K562 (cell line): ENCODE measurements at regions not wholly inside any gene's neighbourhood (a gene's known extent, or its start where the extent isn't known, plus 50 kb on each side); places are given as distances from the start of the nearest gene placed in this dataset.

Source experiments
- ATAC-seq: fragments of 200-7000 bp; cut with Tn5 transposase; 3 replicates; pipeline ENCODE4 v1.9.1; 2020; ENCODE audit warnings: moderate library complexity
- BruUV-seq: library from RNA; stranded (reverse); fragments of 400-500 nt; replicated peaks from 2 replicates; lab custom pipeline; 2021; lab: Mats Ljungman, UMichigan
- CTCF ChIA-PET: fragments of 300-600 bp; formaldehyde crosslinking; extraction: SDS; loops from one replicate; lab custom pipeline; 2021; ENCODE audit warnings: low intra/inter-chr PET ratio; lab: Yijun Ruan, JAX
- POLR2A ChIA-PET: fragments of 300-600, 350-650 bp; sonication (Branson Sonifier 250); formaldehyde crosslinking; extraction: SDS; loops from one replicate; lab custom pipeline; 2021; ENCODE audit warnings: antibody characterized with exemption, inconsistent platforms; lab: Yijun Ruan, JAX
- DNase-seq, 4 experiments: peaks; one replicate each; pipeline versions ENCODE4 v3.0.0 to v3.0.0-alpha.2; 2011 to 2018; ENCODE audit warnings: low spot score in 3 of 4, mixed read lengths in 3 of 4; ENCODE audit errors: extremely low read depth in 1 of 4
- FAIRE-seq: peaks from 2 replicates; lab custom pipeline; 2011; peaks lifted over from hg19 to GRCh38; lab: Jason Lieb, UNC
- H2AFZ ChIP-seq: 2 replicates; pipeline ENCODE4 v1.6.0; 2011; ENCODE audit warnings: low read depth, low read length, control low read depth, inconsistent platforms
- H3K27ac ChIP-seq: fragments of 200-600 bp; 3 replicates; pipeline ENCODE4 v1.8.0; 2011; ENCODE audit warnings: low read depth, mild to moderate bottlenecking, control low read depth, inconsistent platforms, low read length, moderate library complexity, mixed read lengths; ENCODE audit errors: extremely low read depth
- H3K27me3 ChIP-seq, 2 experiments: fragments of 300-600 bp in 1 of 2; 2 replicates in 1 of 2; 3 replicates in 1 of 2; pipeline versions ENCODE4 v1.6.0 to v1.8.0; 2011; ENCODE audit warnings: inconsistent platforms in 2 of 2, low read length in 2 of 2, mild to moderate bottlenecking in 1 of 2, mixed read lengths in 1 of 2, moderate library complexity in 1 of 2; ENCODE audit not compliant: control insufficient read depth in 2 of 2, insufficient read depth in 2 of 2
- H3K36me3 ChIP-seq: fragments of 300-600 bp; 3 replicates; pipeline ENCODE4 v1.8.0; 2011; ENCODE audit warnings: mild to moderate bottlenecking, low read length, inconsistent platforms; ENCODE audit not compliant: control insufficient read depth, insufficient read depth
- H3K4me1 ChIP-seq, 2 experiments: fragments of 200-600 bp in 1 of 2; replicated peaks in 1 of 2; 2 replicates in 1 of 2; 3 replicates in 1 of 2; pipeline versions ENCODE4 v1.5.1 to v1.8.0; 2011; ENCODE audit warnings: inconsistent platforms in 2 of 2, low read length in 2 of 2, mild to moderate bottlenecking in 1 of 2, mixed read lengths in 1 of 2, moderate library complexity in 1 of 2; ENCODE audit not compliant: control insufficient read depth in 2 of 2, insufficient read depth in 2 of 2
- H3K4me2 ChIP-seq: 2 replicates; pipeline ENCODE4 v1.6.1; 2011; ENCODE audit warnings: low read length, control low read depth, inconsistent platforms, mixed read lengths; ENCODE audit not compliant: insufficient read depth
- H3K4me3 ChIP-seq: fragments of 200-600 bp; sonication (generic), shearing (Covaris generic); 2 replicates; pipeline ENCODE4 v1.5.1; 2016; ENCODE audit warnings: control low read depth, inconsistent platforms
- H3K79me2 ChIP-seq: fragments of 200-600 bp; 3 replicates; pipeline ENCODE4 v1.8.0; 2011; ENCODE audit warnings: low read length, inconsistent platforms; ENCODE audit not compliant: control insufficient read depth, insufficient read depth
- H3K9ac ChIP-seq, 2 experiments: 2 replicates each; pipeline versions ENCODE4 v1.6.0 to v1.6.1; 2011; ENCODE audit warnings: low read depth in 2 of 2, low read length in 2 of 2, control low read depth in 1 of 2, inconsistent platforms in 1 of 2, mild to moderate bottlenecking in 1 of 2, mixed read lengths in 1 of 2; ENCODE audit not compliant: insufficient read depth in 1 of 2
- H3K9me1 ChIP-seq: one replicate; pipeline ENCODE4 v1.6.0; 2011; ENCODE audit warnings: inconsistent platforms, mild to moderate bottlenecking, low read length, moderate library complexity; ENCODE audit not compliant: control insufficient read depth, insufficient read depth
- H3K9me3 ChIP-seq: replicated peaks from 2 replicates; pipeline ENCODE4 v1.5.1; 2011; ENCODE audit warnings: low read depth, low read length, inconsistent platforms; ENCODE audit not compliant: control insufficient read depth, insufficient read depth
- H4K20me1 ChIP-seq: replicated peaks from 2 replicates; pipeline ENCODE4 v1.6.1; 2011; ENCODE audit warnings: low read length, inconsistent platforms, mixed read lengths; ENCODE audit not compliant: control insufficient read depth, insufficient read depth
- ARID3B ChIP-seq: fragments of 250-450 bp; sonication (Bioruptor Pico); IDR thresholded peaks from 2 replicates; pipeline ENCODE4 v1.4.0; 2020; ENCODE audit warnings: borderline replicate concordance
- BCL6 ChIP-seq: fragments of 250-450 bp; sonication (Bioruptor Pico); IDR thresholded peaks from 2 replicates; pipeline ENCODE4 v1.4.0; 2020
- BCOR ChIP-seq: fragments of 450-650 bp; IDR thresholded peaks from 2 replicates; pipeline ENCODE4 v1.6.1; 2016
- CEBPB ChIP-seq: fragments of 450-650 bp; IDR thresholded peaks from 2 replicates; pipeline ENCODE4 v1.6.1; 2016; ENCODE audit warnings: missing genetic modification characterization, missing compliant biosample characterization
- ELF4 ChIP-seq: fragments of 450-650 bp; formaldehyde crosslinking; IDR thresholded peaks from 2 replicates; pipeline ENCODE4 v1.4.0; 2022; ENCODE audit warnings: missing genetic modification characterization
- ETV5 ChIP-seq: sonication (generic); formaldehyde crosslinking; IDR thresholded peaks from 2 replicates; pipeline ENCODE4 v1.4.0; 2020; ENCODE audit warnings: low read depth, mild to moderate bottlenecking, missing genetic modification reagents
- FOXJ3 ChIP-seq: sonication (generic); formaldehyde crosslinking; IDR thresholded peaks from 2 replicates; pipeline ENCODE4 v1.4.0; 2020; ENCODE audit warnings: mild to moderate bottlenecking, missing genetic modification reagents
- HNRNPL ChIP-seq: fragments of 200-400 bp; formaldehyde crosslinking; IDR thresholded peaks from 2 replicates; pipeline ENCODE4 v1.6.1; 2017; ENCODE audit warnings: low read depth, mild to moderate bottlenecking, low read length
- HOXB6 ChIP-seq: fragments of 250-450 bp; sonication (Bioruptor Pico); IDR thresholded peaks from 2 replicates; pipeline ENCODE4 v1.5.1; 2022; ENCODE audit warnings: mild to moderate bottlenecking, borderline replicate concordance
- KLF1 ChIP-seq: fragments of 450-650 bp; IDR thresholded peaks from 2 replicates; pipeline ENCODE4 v1.6.1; 2016; ENCODE audit warnings: missing genetic modification characterization, missing compliant biosample characterization
- MYNN ChIP-seq, 2 experiments: sonication (generic); formaldehyde crosslinking in 1 of 2; IDR thresholded peaks; 2 replicates each; pipeline versions ENCODE4 v1.5.0 to v1.6.1; 2016 to 2020; ENCODE audit warnings: antibody characterized with exemption in 1 of 2, missing genetic modification reagents in 1 of 2
- NFATC3 ChIP-seq: fragments of 450-650 bp; IDR thresholded peaks from 2 replicates; pipeline ENCODE4 v1.6.1; 2017; ENCODE audit warnings: mild to moderate bottlenecking
- NFE2 ChIP-seq: IDR thresholded peaks from 2 replicates; pipeline ENCODE4 v1.6.1; 2014; ENCODE audit warnings: antibody characterized with exemption, low read depth
- OTX1 ChIP-seq: fragments of 450-650 bp; formaldehyde crosslinking; IDR thresholded peaks from 2 replicates; pipeline ENCODE4 v1.4.0; 2022; ENCODE audit warnings: mild to moderate bottlenecking
- POLR3G ChIP-seq: IDR thresholded peaks from 2 replicates; pipeline ENCODE4 v1.6.1; 2011; ENCODE audit not compliant: insufficient read length, insufficient replicate concordance; ENCODE audit errors: extremely low read depth
- SIRT6 ChIP-seq: IDR thresholded peaks from one replicate; pipeline ENCODE4 v1.6.1; 2012; ENCODE audit warnings: low read depth, mild to moderate bottlenecking, control low read depth, inconsistent platforms, low read length, moderate library complexity
- SRSF7 ChIP-seq: fragments of 200-400 bp; formaldehyde crosslinking; optimal IDR thresholded peaks from 2 replicates; pipeline ENCODE3; 2017; ENCODE audit warnings: mild to moderate bottlenecking, low read depth, low read length
- STAT5A ChIP-seq: IDR thresholded peaks from 2 replicates; pipeline ENCODE4 v1.6.1; 2012; ENCODE audit warnings: low read length, inconsistent platforms, borderline replicate concordance
- TAF15 ChIP-seq: fragments of 200-400 bp; formaldehyde crosslinking; IDR thresholded peaks from 2 replicates; pipeline ENCODE4 v1.6.1; 2017; ENCODE audit warnings: mild to moderate bottlenecking, low read depth, low read length, moderate library complexity
- TCF7 ChIP-seq: sonication (generic); IDR thresholded peaks from 2 replicates; pipeline ENCODE4 v1.6.1; 2016; ENCODE audit warnings: antibody characterized with exemption, borderline replicate concordance
- ZFX ChIP-seq: sonication (generic); formaldehyde crosslinking; IDR thresholded peaks from 2 replicates; pipeline ENCODE4 v1.8.0; 2022; ENCODE audit warnings: mild to moderate bottlenecking, missing genetic modification reagents, moderate library complexity
- ZNF133 ChIP-seq: fragments of 250-450 bp; sonication (Bioruptor Pico); IDR thresholded peaks from 2 replicates; pipeline ENCODE4 v1.4.0; 2020; ENCODE audit warnings: mild to moderate bottlenecking
- ZNF212 ChIP-seq: fragments of 450-650 bp; formaldehyde crosslinking; IDR thresholded peaks from 2 replicates; pipeline ENCODE4 v1.4.0; 2020; ENCODE audit warnings: mild to moderate bottlenecking
- ZNF282 ChIP-seq: sonication (generic); formaldehyde crosslinking; IDR thresholded peaks from 2 replicates; pipeline ENCODE4 v1.8.1; 2023; ENCODE audit warnings: missing genetic modification reagents
- ZNF507 ChIP-seq: conservative IDR thresholded peaks from 2 replicates; pipeline ENCODE4 v1.6.1; 2017; ENCODE audit warnings: missing genetic modification characterization, missing compliant biosample characterization
- WGBS: fragments of 100-300 bp; shearing (Covaris generic); methylation state at CpG from one replicate; pipeline ENCODE4 v1.1.6; 2016; ENCODE audit warnings: low coverage, mixed read lengths; ENCODE audit not compliant: insufficient coverage; ENCODE audit errors: missing lambda C conversion rate; 5-methylcytosine and 5-hydroxymethylcytosine counted together
- in situ Hi-C: fragments of 300-500 bp; cut with MboI; formaldehyde crosslinking; loops from 4 replicates; pipeline ENCODE4 v1.15.0; 2018; ENCODE audit warnings: inconsistent platforms, mixed read lengths
- intact Hi-C: fragments of 100-400 bp; cut with micrococcal nuclease; formaldehyde crosslinking; loops from 2 replicates; pipeline ENCODE4 v1.14.2; 2022
- TF ChIP-seq, protein P1 (sequence below), 2 experiments: fragments of 450-650 bp in 1 of 2; sonication (generic) in 1 of 2; formaldehyde crosslinking; conservative IDR thresholded peaks; 2 replicates each; pipeline versions ENCODE4 v1.4.0 to v1.8.1; 2020 to 2022; ENCODE audit warnings: mild to moderate bottlenecking in 1 of 2, missing genetic modification reagents in 1 of 2

DNA sequence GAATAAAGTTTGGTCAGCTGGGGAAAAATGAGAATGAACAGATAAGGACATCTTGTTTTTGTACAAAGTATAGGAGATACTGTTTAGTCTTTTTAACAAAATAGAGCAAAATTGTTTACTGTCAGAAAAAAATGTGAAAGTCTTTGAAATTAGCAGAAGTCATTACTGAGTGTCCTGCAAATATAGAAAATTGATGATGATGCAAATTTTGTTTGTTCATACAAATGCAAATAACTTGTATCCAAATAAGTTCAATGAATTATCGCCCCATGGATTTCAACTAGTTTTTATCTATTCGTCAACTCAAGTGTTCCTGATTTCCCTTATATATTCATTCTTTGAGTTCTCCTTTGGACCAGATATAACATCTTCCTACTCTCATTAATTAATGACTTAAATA, 378.0 kb upstream of the SGO1 start (continued):
- no peak for TF ChIP-seq POLR3G
- TF ChIP-seq HNRNPL = no peak
- no peak for TF ChIP-seq KLF1 (tag)
- no peak for TF ChIP-seq OTX1 (CRISPR knock-in tag)
- TF ChIP-seq ZFX (CRISPR knock-in tag) = no peak
- TF ChIP-seq ZNF507 (tag) = no peak
- no peak for TF ChIP-seq TCF7
- no peak for TF ChIP-seq ARID3B
- TF ChIP-seq ZNF212 = no peak
- TF ChIP-seq FOXJ3 (CRISPR knock-in tag) = no peak
- no peak for TF ChIP-seq ETV5 (CRISPR knock-in tag)
- TF ChIP-seq ELF4 (CRISPR knock-in tag) = no peak
- no peak for TF ChIP-seq SIRT6

DNA sequence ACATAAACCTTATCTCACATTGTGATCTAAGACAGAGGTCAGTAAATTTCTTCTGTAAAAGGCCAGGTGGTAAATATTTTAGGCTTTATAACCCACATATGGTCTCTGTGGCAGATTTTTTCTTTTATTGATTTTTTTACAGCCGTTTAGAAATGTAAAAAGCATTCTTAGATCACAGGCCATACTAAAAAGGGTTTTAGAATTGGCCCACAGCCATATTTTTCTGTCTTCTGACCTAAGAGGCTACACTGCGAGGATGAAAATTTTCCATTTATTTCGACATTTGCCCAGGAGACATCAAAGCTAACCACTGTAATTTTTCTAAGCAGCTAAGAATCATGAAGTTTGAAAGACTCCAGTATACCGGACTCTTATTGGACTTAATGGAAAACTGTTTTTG, 377.2 kb upstream of the SGO1 start:
- Histone ChIP-seq H3K9me1 (no peaks in the 10 kb centered on the region), H3K79me2 (no peaks in the 10 kb centered on the region), H3K9ac (no peak overlapping the region), H3K27me3 (no peaks in the 10 kb centered on the region), H3K4me2 (no peak overlapping the region), H3K36me3 (no peaks in the 10 kb centered on the region), H3K9me3 (no peaks in the 10 kb centered on the region), H3K4me3 (no peak overlapping the region), H2AFZ (no peak overlapping the region), H4K20me1 (no peaks in the 10 kb centered on the region), H3K27ac (no peak overlapping the region), H3K4me1 (no peaks in the 10 kb centered on the region)
- BruUV-seq = no TSS peak
- DNase-seq = no peak
- in situ Hi-C loops (no loop called here), intact Hi-C loops (no loop called here)
- WGBS = 5% methylated on average over 4 of the region's 4 CpGs
- POLR2A ChIA-PET = no interaction called here
- CTCF ChIA-PET = no interaction called here
- no peak for ATAC-seq
- no peak for FAIRE-seq
- no peak for TF ChIP-seq ZNF133 (CRISPR knock-in tag)
- no peak for TF ChIP-seq BCL6 (CRISPR knock-in tag)
- no peak for TF ChIP-seq STAT5A
- TF ChIP-seq ZNF507 (tag) = no peak
- no peak for TF ChIP-seq HOXB6
- TF ChIP-seq BCOR = no peak
- TF ChIP-seq ZNF282 (CRISPR knock-in tag) = no peak
- TF ChIP-seq MYNN (IDR thresholded peaks at IDR 0.05) = no peak
- no peak for TF ChIP-seq MYNN (CRISPR knock-in tag; IDR thresholded peaks at IDR 0.05)
- no peak for TF ChIP-seq TAF15
- no peak for TF ChIP-seq NFE2
- no peak for TF ChIP-seq NFATC3
- TF ChIP-seq CEBPB (tag) = no peak
- TF ChIP-seq, protein P1, sequence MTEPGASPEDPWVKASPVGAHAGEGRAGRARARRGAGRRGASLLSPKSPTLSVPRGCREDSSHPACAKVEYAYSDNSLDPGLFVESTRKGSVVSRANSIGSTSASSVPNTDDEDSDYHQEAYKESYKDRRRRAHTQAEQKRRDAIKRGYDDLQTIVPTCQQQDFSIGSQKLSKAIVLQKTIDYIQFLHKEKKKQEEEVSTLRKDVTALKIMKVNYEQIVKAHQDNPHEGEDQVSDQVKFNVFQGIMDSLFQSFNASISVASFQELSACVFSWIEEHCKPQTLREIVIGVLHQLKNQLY (CRISPR knock-in tag; conservative IDR thresholded peaks at IDR 0.05) = no peak
- no peak for TF ChIP-seq SRSF7
